Renal cortical epithelial cell (primary cell): ENCODE measurements at regions not wholly inside any gene's neighbourhood (a gene's known extent, or its start where the extent isn't known, plus 50 kb on each side); places are given as distances from the start of the nearest gene placed in this dataset.
"Not testable (repeated sequence)": the region's sequence is repeated elsewhere in the genome, so short reads cannot be mapped to it uniquely, and the experiment has no call there.

Experiments used
- DNase-seq: peaks from one replicate; pipeline ENCODE4 v3.0.0-alpha.2; 2011; ENCODE audit warnings: low read depth

DNA sequence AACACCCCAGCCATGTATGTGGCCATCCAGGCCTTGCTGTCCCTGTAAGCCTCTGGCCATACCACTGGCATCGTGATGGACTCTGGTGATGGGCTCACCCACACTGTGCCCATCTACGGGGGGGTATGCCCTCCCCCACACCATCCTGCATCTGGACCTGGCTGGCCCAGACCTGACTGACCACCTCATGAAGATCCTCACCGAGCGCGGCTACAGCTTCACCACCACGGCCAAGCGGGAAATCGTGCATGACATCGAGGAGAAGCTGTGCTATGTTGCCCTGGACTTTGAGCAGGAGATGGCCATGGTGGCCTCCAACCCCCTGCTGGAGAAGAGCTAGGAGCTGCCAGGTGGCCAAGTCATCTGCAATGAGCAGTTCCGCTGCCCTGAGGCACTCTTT lies 80.4 kb upstream of the ZCCHC2 start:
- DNase-seq: no peak

GRCh38 chr18:62445386-62445917 lies 77.4 kb upstream of the ZCCHC2 start:
- DNase-seq: peak; percentile 71

- DNase-seq: no peak
Measured at GRCh38 chr18:62446511-62446910, 76.3 kb upstream of the ZCCHC2 start.

- no peak for DNase-seq
Measured at GRCh38 chr18:62447652-62448051, 75.2 kb upstream of the ZCCHC2 start.

DNA sequence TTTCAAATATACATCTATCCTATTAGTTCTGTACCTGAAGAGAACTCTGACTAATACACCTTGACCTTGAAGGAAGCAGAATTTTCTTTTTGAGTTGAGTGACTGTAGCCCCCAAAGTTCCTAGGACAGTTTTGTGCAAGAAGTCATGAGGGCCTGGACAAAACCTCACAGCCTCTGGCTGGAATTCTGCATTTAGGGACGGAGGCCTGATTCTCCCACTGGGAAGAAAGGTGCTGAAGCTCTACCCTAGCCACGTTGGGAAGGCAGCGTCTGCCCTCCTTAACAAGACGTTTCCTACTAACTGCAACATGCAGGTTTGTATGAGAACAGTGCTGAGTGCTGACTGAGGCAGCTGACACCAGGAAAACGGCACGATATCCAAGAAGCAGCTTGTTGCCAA lies 74.4 kb upstream of the ZCCHC2 start:
- DNase-seq: no peak

DNA sequence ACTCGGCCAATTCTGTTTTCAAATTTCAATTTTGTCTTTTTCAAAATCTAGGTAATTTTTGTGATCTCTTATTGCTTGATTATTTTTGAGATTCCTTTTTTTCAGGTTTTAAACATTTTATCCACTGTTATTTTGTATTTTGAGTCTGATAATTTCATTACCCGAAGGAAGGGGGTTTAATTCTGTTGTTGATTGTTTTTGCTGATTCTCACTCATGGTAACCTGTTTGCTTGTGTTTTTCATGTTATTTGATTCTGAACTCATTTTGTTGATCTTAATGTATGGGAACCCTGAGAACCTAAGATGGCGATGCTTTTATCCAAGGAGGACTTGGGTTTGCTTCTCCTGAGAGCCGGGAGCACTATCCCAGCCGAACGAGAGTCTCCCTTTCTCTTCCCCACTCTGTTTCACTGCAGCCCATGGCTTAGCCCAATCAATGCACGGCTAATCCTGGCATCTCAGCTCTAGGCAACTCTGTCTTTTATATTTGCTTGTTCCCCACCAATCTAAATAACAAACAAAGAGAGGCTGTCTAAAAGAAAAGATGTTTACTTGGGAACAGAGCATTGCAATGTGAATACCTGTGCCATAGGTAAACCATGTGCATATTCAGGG lies 73.2 kb upstream of the ZCCHC2 start:
- no peak for DNase-seq

GRCh38 chr18:62450175-62450545 lies 72.7 kb upstream of the ZCCHC2 start:
- no peak for DNase-seq

GRCh38 chr18:62450546-62451410 lies 72.0 kb upstream of the ZCCHC2 start:
- peak; percentile 95 for DNase-seq

DNA sequence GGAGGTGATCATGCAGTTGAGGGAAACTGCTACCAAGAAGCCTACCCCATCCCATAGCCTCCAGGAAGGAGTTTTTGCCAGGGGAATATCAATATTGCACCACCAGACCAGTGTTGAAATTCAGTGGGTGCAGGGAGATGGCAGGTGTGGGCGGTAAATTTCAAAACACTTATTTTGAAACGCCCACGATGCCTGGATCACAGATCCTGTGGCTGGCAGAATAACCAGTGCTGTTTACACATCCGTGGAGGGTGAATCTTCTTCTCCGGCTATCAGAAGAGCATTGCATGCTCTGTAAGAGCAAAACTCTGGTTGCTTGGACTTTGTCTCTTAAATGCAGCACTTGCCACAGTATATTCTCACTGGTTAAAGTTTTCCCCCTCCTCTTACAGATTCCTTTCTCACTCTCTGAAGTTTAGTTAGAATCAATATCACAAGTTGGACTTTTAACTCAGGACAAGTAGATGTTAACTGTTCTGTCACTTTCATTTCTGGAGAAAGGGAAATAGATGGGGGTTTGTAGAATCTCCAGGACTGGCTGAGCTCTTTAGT lies 70.5 kb upstream of the ZCCHC2 start:
- peak; percentile 85 for DNase-seq

DNA sequence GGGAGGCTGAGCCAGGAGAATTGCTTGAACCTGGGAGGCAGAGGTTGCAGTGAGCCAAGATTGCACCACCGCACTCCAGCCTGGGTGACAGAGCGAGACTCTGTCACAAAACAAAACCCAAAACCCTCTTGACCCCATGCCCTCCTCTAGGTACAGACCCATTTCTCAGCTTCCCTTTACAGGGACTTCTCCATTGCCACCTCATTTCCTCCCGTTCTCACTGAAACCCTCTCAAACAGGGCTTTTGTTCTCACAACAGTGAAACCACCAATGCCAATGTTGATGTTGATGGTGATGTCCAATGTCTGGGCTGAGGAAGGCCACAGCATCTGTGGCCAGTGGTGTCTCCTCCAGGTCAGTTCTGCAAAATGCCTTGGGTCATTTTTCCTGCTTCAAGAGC lies 69.0 kb upstream of the ZCCHC2 start:
- no peak for DNase-seq

GRCh38 chr18:62454527-62454926 lies 68.3 kb upstream of the ZCCHC2 start:
- no peak for DNase-seq

DNA sequence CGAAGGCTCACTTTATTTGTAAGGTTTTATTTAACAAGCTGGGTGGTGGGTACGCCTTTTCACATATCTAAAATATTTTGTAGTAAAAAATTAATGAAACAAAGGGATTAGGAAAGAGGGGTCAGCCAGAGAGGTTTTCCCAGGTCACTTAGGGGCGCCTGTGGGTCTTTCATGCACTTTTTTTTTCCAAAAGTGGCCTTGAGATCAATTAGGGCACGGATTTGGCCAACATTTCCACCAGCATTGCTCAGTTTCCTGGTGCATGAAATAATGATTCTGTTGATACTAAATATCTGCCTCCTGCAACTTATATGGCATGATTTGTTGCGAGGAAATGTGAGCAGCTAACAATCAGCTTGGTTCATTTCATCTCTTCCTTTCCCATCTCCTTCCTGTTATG lies 67.6 kb upstream of the ZCCHC2 start:
- no peak for DNase-seq

- no peak for DNase-seq
Measured at GRCh38 chr18:62457877-62458276, 64.9 kb upstream of the ZCCHC2 start.

DNA sequence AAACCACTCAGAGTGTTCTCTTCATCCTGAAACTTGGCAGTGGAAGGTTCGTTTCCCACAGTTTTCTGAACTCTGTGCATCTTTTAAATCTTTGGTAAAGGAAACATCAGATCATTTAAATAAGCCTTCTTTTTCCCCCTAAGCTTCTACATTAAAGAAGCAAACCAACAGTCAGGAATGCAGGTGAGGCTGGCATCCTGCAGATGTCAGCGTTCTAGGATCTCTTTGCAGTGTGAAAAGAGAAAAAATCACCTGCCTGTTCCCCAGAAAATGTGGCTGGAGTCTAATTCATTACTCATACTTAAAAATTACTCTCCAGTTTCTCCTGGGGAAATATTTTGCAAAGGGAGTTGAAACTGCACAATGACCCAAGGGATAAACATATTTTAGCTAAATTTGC lies 64.5 kb upstream of the ZCCHC2 start:
- DNase-seq: peak; percentile 11

- peak; percentile 7 for DNase-seq
Measured at GRCh38 chr18:62458868-62459716, 63.7 kb upstream of the ZCCHC2 start.

DNA sequence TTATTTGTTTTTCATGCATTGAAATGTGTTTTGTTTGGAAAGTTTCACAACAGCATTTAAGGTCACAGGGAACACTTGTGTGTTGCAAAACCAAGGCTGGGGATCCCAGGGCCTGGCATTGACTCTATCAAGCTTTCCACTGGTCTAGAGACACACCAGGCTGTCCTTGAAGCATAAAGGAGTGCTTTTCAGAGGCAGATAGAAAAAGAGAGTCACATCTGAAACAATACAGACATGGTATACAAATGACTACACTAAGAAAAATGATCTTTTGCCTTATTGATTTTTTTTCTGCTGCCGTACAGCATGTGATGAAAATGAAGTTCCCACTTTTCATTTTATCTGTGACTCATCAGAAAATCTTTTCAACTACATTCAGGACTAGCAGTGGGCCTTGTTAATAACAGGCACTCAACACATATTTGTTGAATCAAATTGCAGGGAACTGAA lies 61.9 kb upstream of the ZCCHC2 start:
- peak; percentile 37 for DNase-seq

- DNase-seq: no peak
Measured at GRCh38 chr18:62461591-62461990, 61.2 kb upstream of the ZCCHC2 start.

DNA sequence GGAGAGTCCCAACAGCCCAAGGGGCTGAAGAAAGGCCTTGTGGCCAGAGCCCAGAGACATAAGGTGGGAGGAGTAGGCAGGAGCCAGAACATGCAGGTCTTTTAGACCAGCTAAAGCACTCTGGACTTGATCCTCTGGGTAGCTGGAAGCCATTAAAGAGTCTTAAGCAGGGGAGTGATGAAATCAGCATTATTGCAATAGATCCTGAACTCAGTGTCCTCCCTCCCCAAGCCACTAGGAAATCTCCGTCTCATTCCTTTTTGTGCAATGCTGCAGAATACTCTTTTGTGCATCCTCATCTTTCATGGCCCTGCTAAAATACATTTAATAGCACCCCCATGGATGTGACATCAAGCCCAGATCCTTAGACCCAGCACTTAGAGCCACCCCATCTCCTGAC lies 58.6 kb upstream of the ZCCHC2 start:
- DNase-seq: no peak

GRCh38 chr18:62469131-62469530 lies 53.7 kb upstream of the ZCCHC2 start:
- not testable (repeated sequence) for DNase-seq
